ENCODE measurements at regions not wholly inside any gene's neighbourhood (a gene's known extent, or its start where the extent isn't known, plus 50 kb on each side); places are given as distances from the start of the nearest gene placed in this dataset.
A peak's percentile ranks its signal among the peaks of the same experiment; 100 is the strongest.

DNA sequence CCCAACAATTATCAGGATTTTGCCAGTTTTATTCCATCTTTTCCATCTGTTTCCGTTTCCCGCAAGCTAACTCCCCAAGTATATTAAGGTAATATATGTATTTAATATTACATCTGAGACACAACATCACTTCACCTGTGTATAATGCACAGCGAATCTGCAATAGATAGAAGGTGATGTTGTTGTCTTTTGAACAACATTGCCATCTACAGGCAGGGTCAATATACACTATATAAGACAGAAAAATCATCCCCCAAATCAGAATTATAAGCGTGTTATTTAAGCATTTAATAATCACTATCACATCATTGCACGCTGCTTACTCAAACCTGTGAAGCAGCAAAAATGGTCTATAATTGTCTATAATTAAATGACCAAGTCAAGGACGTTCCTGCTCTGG, 1115.5 kb downstream of the NLGN4X start:
- peak; percentile 1 for DNase-seq (ENCODE audit: low spot score)
- no peak for FAIRE-seq

DNA sequence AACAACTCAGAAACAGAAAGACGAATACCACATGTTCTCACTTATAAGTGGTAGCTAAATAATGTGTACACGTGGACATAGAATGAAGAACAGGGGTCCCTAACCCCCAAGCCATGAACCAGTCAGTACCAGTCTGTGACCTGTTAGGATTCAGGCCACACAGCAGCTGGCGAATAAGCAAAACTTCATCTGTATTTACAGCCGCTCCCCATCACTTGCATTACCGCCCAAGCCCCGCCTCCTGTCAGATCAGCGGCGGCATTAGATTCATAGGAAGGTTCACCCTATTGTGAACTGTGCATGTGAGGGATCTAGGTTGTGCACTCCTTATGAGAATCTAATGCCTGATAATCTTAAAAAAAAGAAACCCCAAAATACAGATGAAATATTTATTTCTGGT, 1128.7 kb downstream of the NLGN4X start:
- FAIRE-seq: no peak
- no peak for DNase-seq (ENCODE audit: low spot score)

DNA sequence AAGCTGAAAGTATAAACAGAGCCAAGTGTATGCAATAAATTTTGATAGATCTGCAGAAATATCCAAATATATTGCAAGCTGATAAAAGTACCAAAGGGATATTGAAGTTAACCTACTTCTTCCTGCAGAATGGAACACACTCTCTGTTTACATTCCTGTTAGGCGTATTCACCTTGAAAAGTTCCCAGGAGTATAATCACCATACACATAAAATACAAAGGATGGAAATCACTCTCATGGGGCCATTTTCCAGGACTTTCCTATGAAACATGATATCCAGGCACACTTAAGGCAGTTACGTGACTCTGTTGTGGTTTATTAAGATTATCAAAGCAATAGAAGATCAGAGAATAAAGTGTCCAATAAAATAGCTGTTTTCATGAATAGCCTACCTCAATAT, 1142.3 kb downstream of the NLGN4X start:
- DNase-seq (ENCODE audit: low spot score) (no peak), FAIRE-seq (no peak)

DNA sequence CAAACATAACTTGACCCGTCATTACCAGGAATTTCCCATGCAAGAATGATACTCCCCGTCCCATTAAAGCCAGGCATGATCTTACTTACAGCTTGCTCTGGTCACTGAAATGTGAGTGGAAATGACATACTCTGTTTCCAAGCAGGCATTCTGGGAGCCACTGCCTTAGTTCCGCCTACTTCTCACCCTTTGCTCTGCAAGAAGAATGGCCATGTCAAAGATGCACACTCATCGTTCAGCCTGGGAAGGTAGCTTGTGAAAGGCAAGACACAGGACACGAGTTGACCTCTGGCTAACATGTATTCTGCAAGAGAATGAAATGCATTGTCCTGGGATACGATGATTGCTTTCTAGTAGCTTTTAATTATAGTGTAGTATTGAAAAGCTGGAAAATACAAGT, 1144.4 kb downstream of the NLGN4X start:
- no peak for DNase-seq (ENCODE audit: low spot score)
- FAIRE-seq: no peak

DNA sequence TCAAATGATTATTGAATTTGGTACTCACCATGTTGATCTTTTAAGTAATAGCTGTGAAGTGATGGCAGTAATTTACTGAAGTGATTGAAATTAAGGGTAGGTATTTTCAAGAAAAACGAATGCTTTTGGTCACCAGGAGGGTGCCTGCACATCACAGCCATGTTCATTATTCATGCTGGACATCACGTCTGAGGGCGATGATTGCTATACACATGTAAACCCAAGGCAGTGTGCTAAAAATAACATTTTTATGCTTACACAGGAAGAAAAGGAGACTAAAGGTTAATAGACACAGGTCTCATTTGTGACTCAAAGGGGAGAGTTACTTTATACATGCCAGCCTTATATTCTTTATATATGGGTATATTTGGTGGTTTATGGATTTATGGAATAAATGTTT, 1146.0 kb downstream of the NLGN4X start:
- FAIRE-seq: no peak
- DNase-seq (ENCODE audit: low spot score): no peak

DNA sequence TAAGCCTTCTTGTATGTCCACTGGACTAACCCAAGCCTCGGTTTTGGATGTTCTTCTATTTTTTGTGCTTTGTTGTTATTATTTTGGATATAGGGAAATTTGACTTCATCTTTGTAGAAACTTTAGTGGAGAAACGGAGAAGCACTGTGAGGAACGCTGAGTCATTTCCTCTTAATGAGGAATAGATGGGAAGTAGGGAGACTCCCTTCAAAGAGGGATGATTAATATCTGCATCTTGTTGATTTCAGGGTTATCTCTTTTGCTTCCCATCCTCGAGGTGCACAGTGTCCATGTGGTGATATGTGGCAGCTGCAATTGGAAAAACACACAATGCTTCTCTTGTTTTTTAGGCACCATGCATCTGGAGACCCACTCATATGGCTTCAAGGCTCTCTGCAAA, 1147.9 kb downstream of the NLGN4X start:
- FAIRE-seq (no peak), DNase-seq (ENCODE audit: low spot score) (no peak)

DNA sequence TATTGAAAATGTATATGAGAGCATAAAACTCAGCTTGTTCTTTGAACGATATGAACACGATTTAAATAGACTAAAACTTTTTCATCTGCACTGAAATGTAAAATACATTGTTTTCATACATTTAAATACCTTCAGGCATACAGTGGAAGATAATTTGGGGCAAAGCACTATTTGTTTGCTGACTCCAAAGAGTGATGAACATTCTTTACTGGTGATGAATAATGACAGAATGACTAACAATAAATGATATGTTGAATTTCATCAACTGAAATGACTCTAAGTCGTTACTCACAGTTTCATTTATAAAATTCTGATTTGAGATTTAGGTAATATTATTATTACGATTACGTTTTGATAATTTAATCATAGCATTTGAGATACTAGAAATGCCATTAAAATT, 1160.1 kb downstream of the NLGN4X start:
- FAIRE-seq: no peak

DNA sequence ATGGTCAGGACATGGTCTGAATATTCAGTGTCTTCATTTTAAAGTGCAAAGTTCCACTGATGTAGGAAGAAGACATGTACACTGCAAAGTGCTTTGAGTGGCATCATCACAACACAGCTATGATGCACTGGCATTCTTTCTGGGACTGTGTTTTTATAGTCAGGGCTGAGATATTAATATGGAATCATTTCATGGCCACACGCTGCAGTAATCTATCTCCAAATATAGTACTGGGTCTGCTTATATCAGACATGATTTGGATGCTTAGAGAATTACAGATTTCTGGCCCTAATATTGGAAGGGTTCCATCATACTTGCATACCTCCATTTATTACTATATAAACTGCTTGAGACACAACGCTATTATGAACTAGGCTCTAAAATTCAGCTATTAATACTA, 1170.9 kb downstream of the NLGN4X start:
- no peak for DNase-seq (ENCODE audit: low spot score)

More for the DNA sequence above, 1160.1 kb downstream of the NLGN4X start:
- DNase-seq (ENCODE audit: low spot score): no peak

DNA sequence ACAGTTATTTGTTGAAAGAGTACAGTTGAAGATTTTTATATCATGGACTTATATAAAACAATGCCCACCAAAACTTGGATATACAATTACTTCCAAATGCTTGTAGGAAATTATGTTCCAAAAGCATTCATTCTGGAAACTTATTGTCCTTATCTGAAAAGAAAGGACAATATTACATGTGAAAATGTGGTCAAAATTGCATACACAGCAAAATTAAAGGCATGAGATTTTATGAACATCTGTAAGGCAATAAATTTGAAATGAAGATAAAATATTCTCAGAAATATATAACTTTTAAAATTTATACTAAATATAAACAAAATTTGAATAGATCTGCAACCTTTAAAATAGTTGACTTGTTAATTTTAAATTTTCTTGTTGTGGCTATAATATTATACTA, 1173.8 kb downstream of the NLGN4X start:
- no peak for FAIRE-seq
- DNase-seq (ENCODE audit: low spot score): no peak

More for the DNA sequence above, 1170.9 kb downstream of the NLGN4X start:
- FAIRE-seq: no peak

DNA sequence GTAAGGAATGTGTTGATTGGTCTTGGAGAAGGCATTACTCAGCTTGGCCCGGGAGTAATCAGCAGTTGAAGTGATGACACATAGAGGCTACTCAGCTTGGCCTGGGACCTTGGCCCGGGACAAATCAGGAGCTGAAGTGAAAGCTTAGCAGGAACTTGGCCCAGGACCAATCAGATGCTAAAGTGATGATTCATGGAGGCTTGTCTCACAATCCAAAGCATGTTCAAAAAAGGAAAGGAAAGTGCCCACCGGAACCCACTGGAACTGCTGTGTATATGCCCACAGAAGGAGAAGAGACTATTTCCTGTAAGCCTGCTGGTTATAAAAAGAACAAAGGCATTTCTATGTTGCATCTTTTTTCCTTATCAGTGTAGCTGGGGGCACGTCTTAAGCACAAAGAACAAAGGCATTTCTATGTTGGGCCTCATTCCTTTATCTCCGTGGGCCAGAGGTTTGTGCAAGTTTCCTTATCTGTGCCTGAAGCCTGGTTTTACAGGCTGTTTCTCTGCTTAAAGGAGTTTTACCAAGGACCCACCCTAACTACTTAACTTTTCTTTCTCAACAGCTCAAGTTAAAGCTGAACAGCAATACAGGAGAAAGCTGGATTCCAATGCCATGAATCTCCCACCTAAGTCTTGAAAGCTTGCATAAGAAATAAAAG, 1176.7 kb downstream of the NLGN4X start:
- no peak for FAIRE-seq
- DNase-seq (ENCODE audit: low spot score): peak; percentile 53

DNA sequence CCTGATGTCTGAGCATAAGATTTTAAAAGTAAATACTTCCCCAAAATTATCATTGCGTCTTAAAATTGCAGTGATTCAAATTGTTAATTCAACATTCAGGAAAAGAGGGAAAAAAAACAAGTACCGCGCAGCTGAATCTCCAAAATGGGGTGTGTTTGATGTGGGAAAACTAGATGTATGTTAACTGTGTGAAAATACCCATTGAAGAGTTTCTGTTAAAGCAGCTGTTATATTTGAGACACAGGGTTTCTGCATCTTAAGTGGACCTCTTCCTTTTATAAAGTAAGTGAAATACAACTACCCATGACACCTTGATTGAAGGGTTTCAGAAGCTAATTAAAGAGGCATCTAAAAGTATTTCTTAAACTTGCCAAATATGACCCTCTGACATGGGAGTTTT, 1186.1 kb downstream of the NLGN4X start:
- FAIRE-seq (no peak), DNase-seq (ENCODE audit: low spot score) (no peak)

DNA sequence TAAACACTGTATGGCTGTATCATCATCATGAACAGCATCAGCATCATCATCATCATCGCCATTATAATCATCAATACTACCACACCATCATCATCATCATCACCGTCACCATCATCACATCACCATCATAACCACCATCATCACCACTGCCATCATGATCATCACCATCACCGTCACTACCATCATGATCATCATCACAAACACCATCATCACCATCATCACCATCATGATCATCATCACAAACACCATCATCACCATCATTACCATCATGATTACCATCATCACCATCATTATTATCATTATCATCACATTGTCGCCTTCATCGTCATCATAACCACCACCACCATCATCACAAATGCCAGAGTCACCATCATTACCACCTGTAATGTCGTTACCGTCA, 1196.9 kb downstream of the NLGN4X start:
- no peak for DNase-seq (ENCODE audit: low spot score)
- no peak for FAIRE-seq

DNA sequence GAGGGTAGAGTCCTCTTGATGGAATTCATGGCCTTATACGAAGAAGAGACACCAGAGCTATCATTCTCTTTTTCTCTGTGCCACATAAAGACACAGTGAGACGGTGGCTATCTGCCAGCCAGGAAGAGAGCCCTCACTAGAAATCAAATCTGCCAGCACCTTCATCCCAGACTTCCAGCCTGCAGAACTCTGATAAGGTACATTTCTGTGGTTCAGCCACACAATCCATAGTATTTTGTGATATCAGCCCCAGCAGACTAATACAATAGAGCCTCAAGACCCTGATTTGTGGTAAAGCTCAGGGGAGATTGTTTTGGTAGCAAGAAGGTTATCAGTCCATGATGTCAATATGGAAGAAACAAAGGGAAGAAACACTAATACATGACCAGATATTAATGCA, 1213.2 kb downstream of the NLGN4X start:
- no peak for FAIRE-seq
- no peak for DNase-seq (ENCODE audit: low spot score)

DNA sequence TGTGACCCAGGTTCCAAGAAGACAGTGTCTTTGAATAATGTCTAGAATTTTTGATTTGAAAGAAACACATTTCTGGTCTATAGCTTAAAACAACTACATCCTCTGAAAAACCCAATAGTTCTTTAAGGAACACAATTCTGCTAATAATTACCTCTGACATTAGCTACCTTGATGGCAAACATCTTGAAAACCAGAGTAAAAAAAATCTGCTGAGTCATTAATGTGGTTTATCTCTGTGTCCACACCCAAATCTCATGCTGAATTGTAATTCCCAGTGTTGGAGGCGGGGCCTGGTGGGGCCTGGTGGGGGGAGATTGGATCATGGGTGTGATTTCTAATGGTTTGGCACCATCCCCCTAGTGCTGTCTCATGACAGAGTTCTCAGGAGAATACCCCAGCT, 1233.8 kb downstream of the NLGN4X start:
- DNase-seq (ENCODE audit: low spot score) (no peak), FAIRE-seq (no peak)

DNA sequence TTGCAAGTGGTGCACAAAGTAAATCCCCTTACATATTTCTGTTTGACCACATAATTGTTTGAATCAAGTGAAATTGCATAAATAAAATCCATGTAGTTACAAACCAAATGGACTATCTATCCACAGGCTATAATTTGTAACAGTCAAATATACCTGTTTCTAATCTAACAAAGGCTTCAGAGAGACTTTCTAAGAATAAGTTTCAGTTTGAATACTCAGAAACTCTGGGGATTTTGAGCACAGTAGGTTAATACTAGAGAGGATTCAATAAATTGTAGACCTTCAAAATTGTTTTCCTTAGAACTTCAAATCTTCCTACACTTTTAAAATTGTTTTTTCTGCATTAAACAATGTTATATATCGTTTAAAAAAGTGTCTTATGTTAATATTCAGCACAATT, 1250.1 kb downstream of the NLGN4X start:
- FAIRE-seq (no peak), DNase-seq (ENCODE audit: low spot score) (no peak)

DNA sequence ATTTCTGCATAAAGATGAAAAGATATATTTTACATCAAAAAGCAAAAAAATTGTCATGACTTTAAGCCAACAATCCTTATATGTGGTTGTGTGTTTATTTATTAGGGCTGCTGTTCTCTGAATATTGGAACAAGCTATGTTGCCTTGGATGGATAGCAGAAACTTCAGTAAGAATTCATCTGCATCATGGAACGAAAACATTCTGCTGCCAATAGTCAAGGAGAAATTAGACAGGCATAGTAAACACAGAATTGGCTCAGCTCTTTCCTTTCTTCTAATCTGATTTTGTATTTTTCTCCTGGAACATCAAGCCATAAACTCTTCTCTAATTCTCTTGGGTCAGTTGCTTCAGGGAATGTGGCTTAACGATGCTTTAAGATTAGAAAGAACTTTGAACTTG, 1257.0 kb downstream of the NLGN4X start:
- FAIRE-seq (no peak), DNase-seq (ENCODE audit: low spot score) (no peak)

DNA sequence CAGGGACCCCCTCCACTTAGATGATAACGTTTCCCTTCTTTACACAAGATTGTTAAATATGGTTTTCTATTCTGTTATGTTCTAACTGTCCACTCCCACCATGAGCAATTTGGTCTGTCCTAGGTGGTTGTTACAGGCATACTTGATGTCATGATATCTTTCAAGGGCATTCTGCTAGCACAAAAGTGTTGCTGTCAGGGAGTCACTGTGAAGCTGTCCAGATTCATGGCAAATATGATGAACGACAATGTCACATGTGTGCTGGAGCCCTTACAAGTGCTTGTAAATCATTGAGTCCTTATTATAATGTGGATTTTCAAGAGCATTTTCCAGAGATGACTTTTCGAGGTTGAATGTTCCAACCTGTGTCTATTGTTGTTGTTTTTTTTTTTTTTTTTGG, 1250.7 kb upstream of the PRKX start:
- FAIRE-seq: no peak
- DNase-seq (ENCODE audit: low spot score): no peak

DNA sequence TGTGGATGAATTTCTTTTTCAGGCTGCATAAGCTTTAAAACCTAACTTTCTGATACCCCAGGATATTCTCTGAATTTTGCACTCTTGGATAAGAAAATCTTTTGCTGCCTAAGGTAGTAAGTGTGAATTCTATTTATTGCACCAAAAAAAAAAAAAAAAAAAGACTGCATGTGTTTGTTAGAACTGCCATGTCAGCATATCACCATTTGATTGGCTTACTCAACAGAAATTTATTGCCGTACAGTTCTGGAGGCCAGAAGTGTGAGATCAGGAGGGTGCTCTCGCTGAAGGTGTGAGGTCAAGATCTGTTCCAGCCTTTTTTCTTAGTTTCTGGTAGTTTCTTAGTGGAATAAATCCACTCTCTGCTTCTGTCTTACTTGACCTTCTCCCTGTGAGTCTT, 1250.0 kb upstream of the PRKX start:
- DNase-seq (ENCODE audit: low spot score) (no peak), FAIRE-seq (no peak)

DNA sequence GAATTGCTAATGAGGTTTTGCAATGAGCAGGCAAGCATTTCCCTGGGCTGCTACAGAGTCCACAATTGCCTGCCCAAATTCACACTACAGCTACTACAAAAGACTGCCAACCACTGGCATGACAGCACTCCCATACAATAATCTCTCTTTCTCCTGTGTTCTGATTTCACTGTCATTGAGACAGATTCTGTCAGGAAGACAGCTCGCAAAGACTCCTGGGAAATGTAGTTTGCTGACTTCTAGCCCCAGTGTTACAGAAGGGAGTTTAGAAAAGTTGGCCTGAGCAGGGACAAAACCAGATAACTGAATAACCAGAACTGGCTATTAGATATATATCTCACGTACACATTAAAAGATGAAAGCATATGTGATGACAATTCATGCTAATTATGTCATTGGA, 1231.3 kb upstream of the PRKX start:
- DNase-seq (ENCODE audit: low spot score) (no peak), FAIRE-seq (no peak)

DNA sequence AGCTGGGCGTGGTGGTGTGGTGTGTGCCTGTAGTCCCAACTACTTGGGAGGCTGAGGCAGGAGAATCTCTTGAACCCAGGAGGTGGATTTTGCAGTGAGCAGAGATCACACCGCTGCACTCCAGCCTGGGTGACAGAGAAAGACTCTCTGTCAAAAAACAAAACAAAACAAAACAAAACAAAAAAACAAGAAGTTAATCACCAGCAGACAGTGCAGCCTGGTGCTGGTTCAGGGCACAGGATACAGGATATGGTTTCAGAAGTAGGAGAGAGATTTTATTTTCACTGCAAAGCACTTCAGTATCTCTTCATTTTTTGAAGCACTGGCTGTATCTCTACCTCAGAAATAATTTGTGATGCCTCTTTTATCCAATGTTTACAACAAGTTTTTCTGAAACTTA, 1222.9 kb upstream of the PRKX start:
- DNase-seq (ENCODE audit: low spot score) (no peak), FAIRE-seq (no peak)

DNA sequence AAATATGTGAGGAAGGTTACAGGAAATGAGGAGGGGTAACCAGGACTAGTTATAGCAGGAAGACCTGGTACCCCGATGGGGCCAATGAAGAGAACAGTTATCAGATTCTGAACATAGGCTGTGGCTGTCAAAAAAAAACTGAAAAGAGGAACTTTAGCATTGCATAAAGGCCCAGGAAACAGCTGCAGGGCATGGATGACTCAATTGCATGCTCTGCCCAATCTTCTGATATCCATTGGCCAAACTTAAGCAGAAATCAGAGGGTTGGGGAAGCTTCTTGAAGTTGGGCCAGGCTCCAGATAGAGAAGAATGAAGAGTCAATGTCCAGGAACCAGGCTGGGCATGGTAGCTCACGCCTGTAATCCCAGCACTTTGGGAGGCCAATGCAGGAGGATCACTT, 1222.4 kb upstream of the PRKX start:
- DNase-seq (ENCODE audit: low spot score) (no peak), FAIRE-seq (no peak)

DNA sequence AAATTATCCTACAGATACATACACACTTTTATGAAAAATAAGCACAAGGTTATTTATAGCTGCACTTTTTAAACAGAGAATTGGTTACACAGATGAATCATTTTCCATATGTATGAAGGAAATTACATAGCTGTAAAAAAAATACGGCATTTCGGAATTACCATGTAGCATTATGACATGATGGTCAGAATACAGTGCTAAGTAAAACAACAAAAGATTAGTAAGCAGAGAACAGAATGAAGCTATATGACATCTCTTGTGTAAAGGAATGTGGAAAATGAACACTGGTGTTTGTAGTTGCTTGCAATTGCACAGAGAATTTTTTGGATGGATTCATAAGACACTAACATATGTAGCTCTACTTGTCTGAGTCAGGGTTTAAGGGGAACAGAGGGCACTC, 1222.0 kb upstream of the PRKX start:
- FAIRE-seq: no peak
- no peak for DNase-seq (ENCODE audit: low spot score)

DNA sequence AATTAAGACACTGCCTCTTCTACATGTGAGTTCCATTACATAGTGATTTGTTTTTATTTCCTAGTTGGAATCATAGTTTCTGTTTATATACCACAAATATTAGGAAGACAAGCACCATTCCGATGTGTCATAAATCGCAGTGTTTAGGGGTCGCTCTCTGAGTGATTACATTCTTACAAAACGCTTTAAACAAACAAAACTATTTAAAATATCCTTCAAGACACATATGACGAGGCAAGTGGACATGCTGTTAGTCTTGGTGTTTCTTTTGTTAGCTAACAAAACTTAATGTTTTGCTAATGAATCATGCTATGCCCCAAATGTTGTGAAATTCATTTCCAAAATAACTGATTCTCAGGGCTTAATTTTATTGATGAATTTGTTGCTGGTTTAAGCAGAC, 1219.3 kb upstream of the PRKX start:
- FAIRE-seq (no peak), DNase-seq (ENCODE audit: low spot score) (no peak)

DNA sequence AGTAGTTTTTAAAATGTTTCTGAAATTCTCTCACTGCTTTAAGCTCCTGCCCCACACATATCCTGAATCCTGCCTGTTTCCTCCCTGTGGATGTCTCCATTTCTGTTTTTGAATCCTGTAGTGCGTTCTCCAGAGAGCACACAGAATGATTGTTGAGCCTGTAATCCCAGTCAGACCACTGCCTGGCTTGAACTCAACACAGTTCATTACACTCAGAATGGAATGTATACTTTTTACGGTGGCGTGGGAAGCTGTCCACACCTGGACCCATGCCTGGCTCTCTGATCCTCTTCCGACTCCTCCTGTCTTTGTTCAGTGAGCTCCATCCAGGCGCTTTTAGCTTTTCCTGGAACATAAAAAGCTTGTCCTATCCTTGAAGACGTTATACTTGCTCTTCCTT, 1217.0 kb upstream of the PRKX start:
- FAIRE-seq: no peak

More for the DNA sequence above, 1217.0 kb upstream of the PRKX start:
- no peak for DNase-seq (ENCODE audit: low spot score)

All from urothelium cell line (cell line).